K562 (cell line): ENCODE measurements at regions not wholly inside any gene's neighbourhood (a gene's known extent, or its start where the extent isn't known, plus 50 kb on each side); places are given as distances from the start of the nearest gene placed in this dataset.

Experiments
- ATAC-seq: fragments of 200-7000 bp; cut with Tn5 transposase; 3 replicates; pipeline ENCODE4 v1.9.1; 2020; ENCODE audit warnings: moderate library complexity
- BruUV-seq: library from RNA; stranded (reverse); fragments of 400-500 nt; replicated peaks from 2 replicates; lab custom pipeline; 2021; lab: Mats Ljungman, UMichigan
- CTCF ChIA-PET: fragments of 300-600 bp; formaldehyde crosslinking; extraction: SDS; loops from one replicate; lab custom pipeline; 2021; ENCODE audit warnings: low intra/inter-chr PET ratio; lab: Yijun Ruan, JAX
- POLR2A ChIA-PET: fragments of 300-600, 350-650 bp; sonication (Branson Sonifier 250); formaldehyde crosslinking; extraction: SDS; loops from one replicate; lab custom pipeline; 2021; ENCODE audit warnings: antibody characterized with exemption, inconsistent platforms; lab: Yijun Ruan, JAX
- DNase-seq, 4 experiments: peaks; one replicate each; pipeline versions ENCODE4 v3.0.0 to v3.0.0-alpha.2; 2011 to 2018; ENCODE audit warnings: low spot score in 3 of 4, mixed read lengths in 3 of 4; ENCODE audit errors: extremely low read depth in 1 of 4
- FAIRE-seq: peaks from 2 replicates; lab custom pipeline; 2011; peaks lifted over from hg19 to GRCh38; lab: Jason Lieb, UNC
- H2AFZ ChIP-seq: 2 replicates; pipeline ENCODE4 v1.6.0; 2011; ENCODE audit warnings: low read depth, low read length, control low read depth, inconsistent platforms
- H3K27ac ChIP-seq: fragments of 200-600 bp; 3 replicates; pipeline ENCODE4 v1.8.0; 2011; ENCODE audit warnings: low read depth, mild to moderate bottlenecking, control low read depth, inconsistent platforms, low read length, moderate library complexity, mixed read lengths; ENCODE audit errors: extremely low read depth
- H3K27me3 ChIP-seq, 2 experiments: fragments of 300-600 bp in 1 of 2; 2 replicates in 1 of 2; 3 replicates in 1 of 2; pipeline versions ENCODE4 v1.6.0 to v1.8.0; 2011; ENCODE audit warnings: inconsistent platforms in 2 of 2, low read length in 2 of 2, mild to moderate bottlenecking in 1 of 2, mixed read lengths in 1 of 2, moderate library complexity in 1 of 2; ENCODE audit not compliant: control insufficient read depth in 2 of 2, insufficient read depth in 2 of 2
- H3K36me3 ChIP-seq: fragments of 300-600 bp; 3 replicates; pipeline ENCODE4 v1.8.0; 2011; ENCODE audit warnings: mild to moderate bottlenecking, low read length, inconsistent platforms; ENCODE audit not compliant: control insufficient read depth, insufficient read depth
- H3K4me1 ChIP-seq, 2 experiments: fragments of 200-600 bp in 1 of 2; replicated peaks in 1 of 2; 2 replicates in 1 of 2; 3 replicates in 1 of 2; pipeline versions ENCODE4 v1.5.1 to v1.8.0; 2011; ENCODE audit warnings: inconsistent platforms in 2 of 2, low read length in 2 of 2, mild to moderate bottlenecking in 1 of 2, mixed read lengths in 1 of 2, moderate library complexity in 1 of 2; ENCODE audit not compliant: control insufficient read depth in 2 of 2, insufficient read depth in 2 of 2
- H3K4me2 ChIP-seq: 2 replicates; pipeline ENCODE4 v1.6.1; 2011; ENCODE audit warnings: low read length, control low read depth, inconsistent platforms, mixed read lengths; ENCODE audit not compliant: insufficient read depth
- H3K4me3 ChIP-seq: fragments of 200-600 bp; sonication (generic), shearing (Covaris generic); 2 replicates; pipeline ENCODE4 v1.5.1; 2016; ENCODE audit warnings: control low read depth, inconsistent platforms
- H3K79me2 ChIP-seq: fragments of 200-600 bp; 3 replicates; pipeline ENCODE4 v1.8.0; 2011; ENCODE audit warnings: low read length, inconsistent platforms; ENCODE audit not compliant: control insufficient read depth, insufficient read depth
- H3K9ac ChIP-seq, 2 experiments: 2 replicates each; pipeline versions ENCODE4 v1.6.0 to v1.6.1; 2011; ENCODE audit warnings: low read depth in 2 of 2, low read length in 2 of 2, control low read depth in 1 of 2, inconsistent platforms in 1 of 2, mild to moderate bottlenecking in 1 of 2, mixed read lengths in 1 of 2; ENCODE audit not compliant: insufficient read depth in 1 of 2
- H3K9me1 ChIP-seq: one replicate; pipeline ENCODE4 v1.6.0; 2011; ENCODE audit warnings: inconsistent platforms, mild to moderate bottlenecking, low read length, moderate library complexity; ENCODE audit not compliant: control insufficient read depth, insufficient read depth
- H3K9me3 ChIP-seq: replicated peaks from 2 replicates; pipeline ENCODE4 v1.5.1; 2011; ENCODE audit warnings: low read depth, low read length, inconsistent platforms; ENCODE audit not compliant: control insufficient read depth, insufficient read depth
- H4K20me1 ChIP-seq: replicated peaks from 2 replicates; pipeline ENCODE4 v1.6.1; 2011; ENCODE audit warnings: low read length, inconsistent platforms, mixed read lengths; ENCODE audit not compliant: control insufficient read depth, insufficient read depth
- ASH1L ChIP-seq: fragments of 450-650 bp; IDR thresholded peaks from 2 replicates; pipeline ENCODE4 v1.6.1; 2018; ENCODE audit warnings: borderline replicate concordance, mild to moderate bottlenecking, low read depth; ENCODE audit not compliant: partially characterized antibody
- FIP1L1 ChIP-seq: fragments of 200-400 bp; formaldehyde crosslinking; IDR thresholded peaks from 2 replicates; pipeline ENCODE4 v1.6.1; 2018; ENCODE audit warnings: mild to moderate bottlenecking, low read depth, low read length; ENCODE audit not compliant: poor library complexity, severe bottlenecking
- FOXM1 ChIP-seq, 2 experiments: fragments of 450-650 bp in 1 of 2; sonication (generic) in 1 of 2; formaldehyde crosslinking in 1 of 2; IDR thresholded peaks; 2 replicates each; pipeline versions ENCODE4 v1.6.1 to v1.9.0; 2017 to 2022; ENCODE audit warnings: low read depth in 2 of 2, mild to moderate bottlenecking in 2 of 2, missing genetic modification reagents in 1 of 2, moderate library complexity in 1 of 2
- HMG20A ChIP-seq: fragments of 450-650 bp; formaldehyde crosslinking; conservative IDR thresholded peaks from 2 replicates; pipeline ENCODE4 v1.4.0; 2020; ENCODE audit warnings: mild to moderate bottlenecking, mixed read lengths
- LEF1 ChIP-seq: fragments of 450-650 bp; IDR thresholded peaks from 2 replicates; pipeline ENCODE4 v1.6.1; 2016; ENCODE audit warnings: mild to moderate bottlenecking
- MTA1 ChIP-seq: fragments of 450-650 bp; IDR thresholded peaks from 2 replicates; pipeline ENCODE4 v1.6.1; 2017; ENCODE audit warnings: borderline replicate concordance
- PRPF4 ChIP-seq: fragments of 200-400 bp; formaldehyde crosslinking; IDR thresholded peaks from one replicate; pipeline ENCODE4 v1.6.1; 2017; ENCODE audit warnings: low read length, low read depth, mild to moderate bottlenecking; ENCODE audit not compliant: insufficient read depth, poor library complexity, severe bottlenecking
- RBM25 ChIP-seq: fragments of 200-400 bp; formaldehyde crosslinking; IDR thresholded peaks from 2 replicates; pipeline ENCODE4 v1.6.1; 2018; ENCODE audit warnings: low read length, low read depth, moderate library complexity; ENCODE audit not compliant: severe bottlenecking
- RBM34 ChIP-seq: fragments of 200-400 bp; formaldehyde crosslinking; IDR thresholded peaks from 2 replicates; pipeline ENCODE4 v1.6.1; 2018; ENCODE audit warnings: low read length, borderline replicate concordance; ENCODE audit not compliant: insufficient read depth
- SREBF1 ChIP-seq: fragments of 150-350 bp; IDR thresholded peaks from 2 replicates; pipeline ENCODE4 v1.6.1; 2014; ENCODE audit warnings: antibody characterized with exemption, low read depth, low read length, borderline replicate concordance
- ZBTB7A ChIP-seq: IDR thresholded peaks from 2 replicates; pipeline ENCODE4 v1.6.1; 2011; ENCODE audit warnings: low read depth, mild to moderate bottlenecking, low read length, moderate library complexity, borderline replicate concordance; ENCODE audit not compliant: control insufficient read depth
- ZFP36 ChIP-seq: fragments of 150-350 bp; IDR thresholded peaks from 2 replicates; pipeline ENCODE4 v1.6.1; 2018; ENCODE audit warnings: low read length, low read depth; ENCODE audit not compliant: partially characterized antibody
- ZNF197 ChIP-seq: fragments of 200-800 bp; sonication (Bioruptor generic); IDR thresholded peaks from 2 replicates; pipeline ENCODE4 v1.6.1; 2016; ENCODE audit warnings: low read depth, missing genetic modification characterization, missing compliant biosample characterization
- WGBS: fragments of 100-300 bp; shearing (Covaris generic); methylation state at CpG from one replicate; pipeline ENCODE4 v1.1.6; 2016; ENCODE audit warnings: low coverage, mixed read lengths; ENCODE audit not compliant: insufficient coverage; ENCODE audit errors: missing lambda C conversion rate; 5-methylcytosine and 5-hydroxymethylcytosine counted together
- in situ Hi-C: fragments of 300-500 bp; cut with MboI; formaldehyde crosslinking; loops from 4 replicates; pipeline ENCODE4 v1.15.0; 2018; ENCODE audit warnings: inconsistent platforms, mixed read lengths
- intact Hi-C: fragments of 100-400 bp; cut with micrococcal nuclease; formaldehyde crosslinking; loops from 2 replicates; pipeline ENCODE4 v1.14.2; 2022
- TF ChIP-seq, protein P1 (sequence below), 2 experiments: IDR thresholded peaks; 2 replicates each; pipeline ENCODE4 v1.6.1; 2011; ENCODE audit warnings: borderline replicate concordance in 1 of 2, control low read depth in 1 of 2, low read depth in 1 of 2, low read length in 1 of 2, mild to moderate bottlenecking in 1 of 2, mixed read lengths in 1 of 2, moderate library complexity in 1 of 2; ENCODE audit not compliant: insufficient read depth in 1 of 2, insufficient read length in 1 of 2, poor library complexity in 1 of 2, severe bottlenecking in 1 of 2; ENCODE audit errors: extremely low read depth in 1 of 2
- TF ChIP-seq, protein P2 (sequence below), 2 experiments: IDR thresholded peaks in 1 of 2; conservative IDR thresholded peaks in 1 of 2; 2 replicates each; pipeline ENCODE4 v1.6.1; 2016; ENCODE audit warnings: low read depth in 2 of 2, mild to moderate bottlenecking in 1 of 2, missing compliant biosample characterization in 1 of 2, missing genetic modification characterization in 1 of 2, moderate library complexity in 1 of 2
- TF ChIP-seq, protein P3 (sequence below): fragments of 450-650 bp; IDR thresholded peaks from 2 replicates; pipeline ENCODE4 v1.6.1; 2014; ENCODE audit warnings: low read depth, mild to moderate bottlenecking, moderate library complexity, borderline replicate concordance

DNA sequence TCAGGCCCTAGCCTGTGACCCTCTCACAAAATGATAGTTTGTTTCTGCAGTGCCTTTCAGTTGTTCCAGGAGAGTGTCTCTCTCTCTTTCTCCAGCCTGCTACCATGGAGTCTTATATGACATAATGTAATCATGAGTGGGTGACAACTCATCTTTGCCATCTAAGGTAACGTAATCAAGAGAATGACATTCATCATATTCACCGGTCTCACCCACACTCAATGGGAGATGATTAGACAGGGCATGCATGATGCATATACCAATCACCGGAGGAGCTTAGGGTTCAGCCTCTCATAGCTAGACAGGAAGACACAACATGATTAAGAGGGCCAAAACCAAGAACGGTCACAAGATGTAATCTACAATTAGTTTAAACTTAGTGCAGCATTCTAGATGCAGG is 97.1 kb upstream of the FAM9B start:
- BruUV-seq, result no TSS peak
- TF ChIP-seq ZFP36, result no peak
- TF ChIP-seq LEF1, result no peak
- TF ChIP-seq, protein P1, sequence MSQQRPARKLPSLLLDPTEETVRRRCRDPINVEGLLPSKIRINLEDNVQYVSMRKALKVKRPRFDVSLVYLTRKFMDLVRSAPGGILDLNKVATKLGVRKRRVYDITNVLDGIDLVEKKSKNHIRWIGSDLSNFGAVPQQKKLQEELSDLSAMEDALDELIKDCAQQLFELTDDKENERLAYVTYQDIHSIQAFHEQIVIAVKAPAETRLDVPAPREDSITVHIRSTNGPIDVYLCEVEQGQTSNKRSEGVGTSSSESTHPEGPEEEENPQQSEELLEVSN (IDR thresholded peaks at IDR 0.05; ENCODE audit: borderline replicate concordance in 1 of 2, extremely low read depth in 1 of 2, insufficient read depth in 1 of 2, insufficient read length in 1 of 2, low read depth in 1 of 2, low read length in 1 of 2, poor library complexity in 1 of 2, severe bottlenecking in 1 of 2), result no peak
- no peak for TF ChIP-seq ZBTB7A
- TF ChIP-seq, protein P2, sequence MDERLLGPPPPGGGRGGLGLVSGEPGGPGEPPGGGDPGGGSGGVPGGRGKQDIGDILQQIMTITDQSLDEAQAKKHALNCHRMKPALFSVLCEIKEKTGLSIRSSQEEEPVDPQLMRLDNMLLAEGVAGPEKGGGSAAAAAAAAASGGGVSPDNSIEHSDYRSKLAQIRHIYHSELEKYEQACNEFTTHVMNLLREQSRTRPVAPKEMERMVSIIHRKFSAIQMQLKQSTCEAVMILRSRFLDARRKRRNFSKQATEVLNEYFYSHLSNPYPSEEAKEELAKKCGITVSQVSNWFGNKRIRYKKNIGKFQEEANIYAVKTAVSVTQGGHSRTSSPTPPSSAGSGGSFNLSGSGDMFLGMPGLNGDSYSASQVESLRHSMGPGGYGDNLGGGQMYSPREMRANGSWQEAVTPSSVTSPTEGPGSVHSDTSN (CRISPR knock-in tag; IDR thresholded peaks at IDR 0.05; ENCODE audit: low read depth), result no peak
- TF ChIP-seq, protein P2 (tag; conservative IDR thresholded peaks at IDR 0.05; ENCODE audit: low read depth), result no peak
- no peak for TF ChIP-seq SREBF1
- no peak for TF ChIP-seq FIP1L1
- TF ChIP-seq HMG20A (CRISPR knock-in tag), result no peak
- TF ChIP-seq RBM34, result no peak
- TF ChIP-seq ZNF197 (CRISPR knock-in tag), result no peak
- no peak for TF ChIP-seq FOXM1 (IDR thresholded peaks at IDR 0.05; ENCODE audit: low read depth)
- TF ChIP-seq FOXM1 (CRISPR knock-in tag; IDR thresholded peaks at IDR 0.05; ENCODE audit: low read depth), result no peak
- TF ChIP-seq PRPF4, result no peak
- no peak for TF ChIP-seq ASH1L
- TF ChIP-seq, protein P3, sequence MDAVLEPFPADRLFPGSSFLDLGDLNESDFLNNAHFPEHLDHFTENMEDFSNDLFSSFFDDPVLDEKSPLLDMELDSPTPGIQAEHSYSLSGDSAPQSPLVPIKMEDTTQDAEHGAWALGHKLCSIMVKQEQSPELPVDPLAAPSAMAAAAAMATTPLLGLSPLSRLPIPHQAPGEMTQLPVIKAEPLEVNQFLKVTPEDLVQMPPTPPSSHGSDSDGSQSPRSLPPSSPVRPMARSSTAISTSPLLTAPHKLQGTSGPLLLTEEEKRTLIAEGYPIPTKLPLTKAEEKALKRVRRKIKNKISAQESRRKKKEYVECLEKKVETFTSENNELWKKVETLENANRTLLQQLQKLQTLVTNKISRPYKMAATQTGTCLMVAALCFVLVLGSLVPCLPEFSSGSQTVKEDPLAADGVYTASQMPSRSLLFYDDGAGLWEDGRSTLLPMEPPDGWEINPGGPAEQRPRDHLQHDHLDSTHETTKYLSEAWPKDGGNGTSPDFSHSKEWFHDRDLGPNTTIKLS, result no peak
- no peak for TF ChIP-seq RBM25
- TF ChIP-seq MTA1, result no peak
- TF ChIP-seq, all 486 proteins: peak for 0
- no peak for ATAC-seq
- FAIRE-seq, result no peak
- Histone ChIP-seq H3K9me3 (no peaks in the 10 kb centered on the region), H3K4me2 (no peak overlapping the region), H4K20me1 (no peaks in the 10 kb centered on the region), H3K36me3 (no peaks in the 10 kb centered on the region), H3K9ac (no peak overlapping the region), H3K4me1 (no peaks in the 10 kb centered on the region), H3K9me1 (no peaks in the 10 kb centered on the region), H3K27me3 (no peaks in the 10 kb centered on the region), H3K27ac (no peak overlapping the region), H3K4me3 (no peak overlapping the region), H3K79me2 (no peaks in the 10 kb centered on the region), H2AFZ (no peak overlapping the region)
- no peak for DNase-seq
- 3% methylated on average over 4 of the region's 4 CpGs for WGBS
- POLR2A ChIA-PET, result interaction anchor here (0.6 to 0.7 kb wide), 2 partner anchors 46 to 392 kb away, joined by 4 read pairs; no protein-coding TSS in a partner anchor
- in situ Hi-C loops, result no loop called here
- CTCF ChIA-PET, result no interaction called here
- intact Hi-C loops, result no loop called here
